ENCODE measurements at regions not wholly inside any gene's neighbourhood (a gene's known extent, or its start where the extent isn't known, plus 50 kb on each side); places are given as distances from the start of the nearest gene placed in this dataset.

- Histone ChIP-seq H3K27me3 (ENCODE audit: low read depth) (no peaks in the 10 kb centered on the region), H3K36me3 (no peaks in the 10 kb centered on the region), H3K9me3 (replicated peaks) (peaks cover 6% of the 10 kb centered on the region), H3K4me3 (no peak overlapping the region), H3K4me1 (no peaks in the 10 kb centered on the region), H3K27ac (replicated peaks) (no peak overlapping the region)
- no peak for DNase-seq
- TF ChIP-seq CTCF (IDR thresholded peaks at IDR 0.05; ENCODE audit: borderline replicate concordance), result no peak
- intact Hi-C loops (cut with micrococcal nuclease), result no loop called here
Observed at GRCh38 chr18:68083131-68083530, 566.6 kb upstream of the DSEL start.

- Histone ChIP-seq H3K36me3 (no peaks in the 10 kb centered on the region), H3K4me1 (no peaks in the 10 kb centered on the region)
Observed at GRCh38 chr18:68072744-68073143, 556.2 kb upstream of the DSEL start.

GRCh38 chr18:68060871-68061270 lies 544.4 kb upstream of the DSEL start:
- H3K4me3 ChIP-seq, result no peak overlapping the region
- peaks cover 21% of the 10 kb centered on the region for H3K9me3 ChIP-seq (replicated peaks)
- H3K27me3 ChIP-seq (ENCODE audit: low read depth), result no peaks in the 10 kb centered on the region
- DNase-seq, result no peak
- intact Hi-C loops (cut with micrococcal nuclease), result no loop called here
- no peaks in the 10 kb centered on the region for H3K36me3 ChIP-seq
- no peaks in the 10 kb centered on the region for H3K4me1 ChIP-seq
- H3K27ac ChIP-seq (replicated peaks), result no peak overlapping the region
- no peak for TF ChIP-seq CTCF (IDR thresholded peaks at IDR 0.05; ENCODE audit: borderline replicate concordance)

More at GRCh38 chr18:68072744-68073143, 556.2 kb upstream of the DSEL start:
- H3K9me3 ChIP-seq (replicated peaks), result peaks cover 7% of the 10 kb centered on the region
- H3K4me3 ChIP-seq, result no peak overlapping the region
- no peak overlapping the region for H3K27ac ChIP-seq (replicated peaks)
- no peak for TF ChIP-seq CTCF (IDR thresholded peaks at IDR 0.05; ENCODE audit: borderline replicate concordance)
- no peaks in the 10 kb centered on the region for H3K27me3 ChIP-seq (ENCODE audit: low read depth)
- intact Hi-C loops (cut with micrococcal nuclease), result no loop called here
- DNase-seq, result no peak

GRCh38 chr18:68056936-68057335 lies 540.4 kb upstream of the DSEL start:
- TF ChIP-seq CTCF (IDR thresholded peaks at IDR 0.05; ENCODE audit: borderline replicate concordance), result no peak
- Histone ChIP-seq H3K4me1 (no peaks in the 10 kb centered on the region), H3K4me3 (no peak overlapping the region), H3K27ac (replicated peaks) (no peak overlapping the region), H3K9me3 (replicated peaks) (no peaks in the 10 kb centered on the region), H3K36me3 (no peaks in the 10 kb centered on the region), H3K27me3 (ENCODE audit: low read depth) (no peaks in the 10 kb centered on the region)
- intact Hi-C loops (cut with micrococcal nuclease), result no loop called here
- DNase-seq, result no peak

GRCh38 chr18:68054669-68055068 lies 538.1 kb upstream of the DSEL start:
- no peaks in the 10 kb centered on the region for H3K27me3 ChIP-seq (ENCODE audit: low read depth)
- no peak for TF ChIP-seq CTCF (IDR thresholded peaks at IDR 0.05; ENCODE audit: borderline replicate concordance)
- H3K9me3 ChIP-seq (replicated peaks), result no peaks in the 10 kb centered on the region
- no peak overlapping the region for H3K27ac ChIP-seq (replicated peaks)
- no peak for DNase-seq
- no peaks in the 10 kb centered on the region for H3K4me1 ChIP-seq
- no peak overlapping the region for H3K4me3 ChIP-seq
- intact Hi-C loops (cut with micrococcal nuclease), result no loop called here
- H3K36me3 ChIP-seq, result no peaks in the 10 kb centered on the region

GRCh38 chr18:68053290-68053689 lies 536.8 kb upstream of the DSEL start:
- intact Hi-C loops (cut with micrococcal nuclease), result no loop called here

More at GRCh38 chr18:68053290-68053689, 536.8 kb upstream of the DSEL start:
- DNase-seq, result no peak
- Histone ChIP-seq H3K9me3 (replicated peaks) (no peaks in the 10 kb centered on the region), H3K27ac (replicated peaks) (no peak overlapping the region), H3K4me1 (no peaks in the 10 kb centered on the region), H3K36me3 (no peaks in the 10 kb centered on the region), H3K4me3 (no peak overlapping the region), H3K27me3 (ENCODE audit: low read depth) (no peaks in the 10 kb centered on the region)
- no peak for TF ChIP-seq CTCF (IDR thresholded peaks at IDR 0.05; ENCODE audit: borderline replicate concordance)
